22Rv1 (cell line): ENCODE measurements at regions not wholly inside any gene's neighbourhood (a gene's known extent, or its start where the extent isn't known, plus 50 kb on each side); places are given as distances from the start of the nearest gene placed in this dataset.

Experiments
- CTCF ChIP-seq: fragments of 450-650 bp; IDR thresholded peaks from 2 replicates; pipeline ENCODE4 v1.5.1; 2017; ENCODE audit warnings: mild to moderate bottlenecking
- ZFX ChIP-seq: fragments of 450-650 bp; IDR thresholded peaks from 2 replicates; pipeline ENCODE4 v1.6.1; 2017; ENCODE audit warnings: antibody characterized with exemption, borderline replicate concordance

GRCh38 chr1:243991650-243992049 lies 59.4 kb upstream of the ZBTB18 start:
- TF ChIP-seq CTCF (no peak), ZFX (no peak)
